ENCODE measurements at regions not wholly inside any gene's neighbourhood (a gene's known extent, or its start where the extent isn't known, plus 50 kb on each side); places are given as distances from the start of the nearest gene placed in this dataset.

DNA sequence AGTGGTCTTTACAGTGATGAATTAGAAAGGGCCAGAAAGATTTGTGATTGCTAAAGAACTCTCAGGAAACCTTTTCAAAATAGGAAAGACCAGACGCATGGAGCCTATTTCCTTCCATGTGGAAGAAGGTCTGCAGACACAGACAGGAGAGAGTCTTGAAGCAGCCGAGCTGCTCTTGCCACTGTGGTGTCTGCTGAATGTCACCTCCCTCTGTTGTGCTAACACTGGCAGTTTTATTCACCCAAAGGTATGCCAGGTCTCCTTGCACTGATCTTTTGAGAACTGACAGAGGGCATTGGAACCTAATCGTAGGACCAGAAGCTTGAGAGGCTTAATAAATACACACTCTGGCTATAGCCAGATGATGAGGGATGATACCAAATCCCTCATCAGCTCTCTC is 108.7 kb downstream of the SREK1 start:
- TF ChIP-seq CTCF (IDR thresholded peaks at IDR 0.05; ENCODE audit: low read depth, low read length, poor library complexity, severe bottlenecking) (no peak), EZH2phosphoT487 (IDR thresholded peaks at IDR 0.05; ENCODE audit: borderline replicate concordance, low read length) (no peak)

All from DOHH2 (cell line).